ENCODE measurements at regions not wholly inside any gene's neighbourhood (a gene's known extent, or its start where the extent isn't known, plus 50 kb on each side); places are given as distances from the start of the nearest gene placed in this dataset.

GRCh38 chr17:63222655-63223054 is 223.5 kb downstream of the CYB561 start:
- TF ChIP-seq CTCF (IDR thresholded peaks at IDR 0.05) = no peak

- no peak for TF ChIP-seq CTCF (IDR thresholded peaks at IDR 0.05)
Observed at GRCh38 chr17:63223212-63223911, 222.7 kb downstream of the CYB561 start.

GRCh38 chr17:63224644-63225043 is 221.5 kb downstream of the CYB561 start:
- no peak for TF ChIP-seq CTCF (IDR thresholded peaks at IDR 0.05)

- no peak for TF ChIP-seq CTCF (IDR thresholded peaks at IDR 0.05)
Observed at GRCh38 chr17:63232565-63233310, 213.4 kb downstream of the CYB561 start.

GRCh38 chr17:63240106-63240505 is 206.0 kb downstream of the CYB561 start:
- TF ChIP-seq CTCF (IDR thresholded peaks at IDR 0.05) = no peak

GRCh38 chr17:63246344-63246743 is 199.8 kb downstream of the CYB561 start:
- no peak for TF ChIP-seq CTCF (IDR thresholded peaks at IDR 0.05)

GRCh38 chr17:63247706-63248105 is 198.4 kb downstream of the CYB561 start:
- TF ChIP-seq CTCF (IDR thresholded peaks at IDR 0.05) = no peak

Measured in LNCAP (cell line).